Esophagus muscularis mucosa (tissue), 4 donors: ENCODE measurements at regions not wholly inside any gene's neighbourhood (a gene's known extent, or its start where the extent isn't known, plus 50 kb on each side); places are given as distances from the start of the nearest gene placed in this dataset.

Experiments
- DNase-seq: peaks from one replicate; pipeline ENCODE4 v3.0.0-alpha.2; 2017; ENCODE audit errors: extremely low spot score
- H3K27ac ChIP-seq, 4 donors: fragments of 200-600 bp; sonication (generic); replicated peaks in 1 of 4; 1 replicate in 3 of 4; 2 replicates in 1 of 4; pipeline ENCODE4 v1.5.1; 2016 to 2019; ENCODE audit warnings: mild to moderate bottlenecking in 1 of 4
- H3K27me3 ChIP-seq, 4 donors: fragments of 200-600 bp; sonication (generic); one replicate each; pipeline versions ENCODE4 v1.5.1 to v1.6.0; 2016 to 2019
- H3K36me3 ChIP-seq, 4 donors: fragments of 200-600 bp; sonication (generic); one replicate each; pipeline ENCODE4 v1.5.1; 2016 to 2019
- H3K4me1 ChIP-seq, 4 donors: fragments of 200-600 bp; sonication (generic); one replicate each; pipeline ENCODE4 v1.5.1; 2016 to 2019
- H3K4me3 ChIP-seq, 4 donors: fragments of 200-600 bp; sonication (generic); 1 replicate in 2 of 4; 2 replicates in 2 of 4; pipeline ENCODE4 v1.5.1; 2016 to 2019; ENCODE audit warnings: mild to moderate bottlenecking in 4 of 4, moderate library complexity in 1 of 4
- H3K9me3 ChIP-seq, 4 donors: fragments of 200-600 bp; sonication (generic); 1 replicate in 3 of 4; 2 replicates in 1 of 4; pipeline ENCODE4 v1.5.1; 2016 to 2019
- CTCF ChIP-seq, 3 experiments: fragments of 200-600 bp in 2 of 3; fragments of 450-650 bp in 1 of 3; sonication (generic) in 2 of 3; IDR thresholded peaks; one replicate each; pipeline ENCODE4 v1.5.1; 2017 to 2019; ENCODE audit warnings: antibody characterized with exemption in 3 of 3, mild to moderate bottlenecking in 2 of 3, moderate library complexity in 1 of 3
- EP300 ChIP-seq: sonication (generic); formaldehyde crosslinking; IDR thresholded peaks from one replicate; pipeline ENCODE4 v1.6.1; 2017; ENCODE audit warnings: antibody characterized with exemption
- POLR2A ChIP-seq: fragments of 450-650 bp; IDR thresholded peaks from one replicate; pipeline ENCODE4 v1.6.1; 2017; ENCODE audit warnings: antibody characterized with exemption, moderate library complexity, mild to moderate bottlenecking, low read depth
- POLR2AphosphoS5 ChIP-seq, 2 donors: sonication (generic); formaldehyde crosslinking; IDR thresholded peaks; one replicate each; pipeline ENCODE4 v1.6.1; 2017; ENCODE audit warnings: antibody characterized with exemption in 2 of 2
- WGBS: methylation state at CpG from one replicate; pipeline ENCODE4 v1.1.5; 2018; 5-methylcytosine and 5-hydroxymethylcytosine counted together
- intact Hi-C: fragments of 100-400 bp; cut with DNase I; formaldehyde crosslinking; loops from one replicate; pipeline ENCODE4 v1.15.1; 2023

- Histone ChIP-seq H3K9me3 (peaks cover 0 to 5% (median 0%) of the 10 kb centered on the region in 4 donors), H3K27ac (no peak overlapping the region), H3K36me3 (no peaks in the 10 kb centered on the region), H3K27me3 (peaks cover 0 to 42% (median 0%) of the 10 kb centered on the region in 4 donors), H3K4me3 (no peak overlapping the region), H3K4me1 (no peaks in the 10 kb centered on the region)
- WGBS, result 58% methylated on average over 5 of the region's 7 CpGs
- no peak for TF ChIP-seq CTCF (IDR thresholded peaks at IDR 0.05)
- no peak for TF ChIP-seq EP300
- no peak for TF ChIP-seq POLR2A
- no peak for TF ChIP-seq POLR2AphosphoS5 (IDR thresholded peaks at IDR 0.05)
- intact Hi-C loops, result no loop called here
- peak; percentile 83 for DNase-seq
These were observed 582.6 kb downstream of the TBC1D22A start for GRCh38 chr22:47345025-47345424.

DNA sequence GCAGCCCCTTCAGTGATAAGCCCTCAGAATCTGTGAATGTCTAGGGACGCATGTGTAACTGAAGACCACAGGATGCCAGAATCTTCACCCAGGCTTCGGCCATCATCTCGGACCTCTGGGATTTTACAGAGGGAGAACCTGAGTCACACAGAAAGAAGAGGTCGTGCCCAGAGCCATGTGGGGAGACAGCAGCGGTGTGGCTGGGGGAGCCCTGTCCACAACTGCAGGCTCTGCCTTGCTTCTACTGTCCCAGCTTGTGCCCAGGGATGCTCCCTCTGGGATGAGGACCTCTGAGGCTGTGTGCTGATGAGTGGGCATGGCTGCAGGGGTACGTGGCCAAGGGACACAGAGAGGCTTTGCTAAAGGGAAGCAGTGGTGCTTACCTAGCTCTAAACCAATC, 582.0 kb downstream of the TBC1D22A start:
- intact Hi-C loops, result no loop called here
- no peaks in the 10 kb centered on the region for H3K4me1 ChIP-seq
- no peak for DNase-seq
- peaks cover 0 to 42% (median 0%) of the 10 kb centered on the region in 4 donors for H3K27me3 ChIP-seq
- TF ChIP-seq POLR2A (no peak), EP300 (no peak), POLR2AphosphoS5 (IDR thresholded peaks at IDR 0.05) (no peak), CTCF (IDR thresholded peaks at IDR 0.05) (no peak)
- no peak overlapping the region for H3K4me3 ChIP-seq
- 65% methylated on average over 5 of the region's 6 CpGs for WGBS
- H3K36me3 ChIP-seq, result no peaks in the 10 kb centered on the region
- H3K9me3 ChIP-seq, result peaks cover 0 to 5% (median 0%) of the 10 kb centered on the region in 4 donors
- H3K27ac ChIP-seq, result no peak overlapping the region

- H3K4me1 ChIP-seq, result no peaks in the 10 kb centered on the region
- peaks cover 0 to 42% (median 0%) of the 10 kb centered on the region in 4 donors for H3K27me3 ChIP-seq
- H3K9me3 ChIP-seq, result peaks cover 0 to 5% (median 0%) of the 10 kb centered on the region in 4 donors
- WGBS, result 81% methylated on average over 8 of the region's 8 CpGs
- TF ChIP-seq POLR2A (no peak), CTCF (IDR thresholded peaks at IDR 0.05) (no peak), EP300 (no peak), POLR2AphosphoS5 (IDR thresholded peaks at IDR 0.05) (no peak)
- no peak overlapping the region for H3K27ac ChIP-seq
- DNase-seq, result peak; percentile 50
- H3K4me3 ChIP-seq, result no peak overlapping the region
- intact Hi-C loops, result no loop called here
- H3K36me3 ChIP-seq, result no peaks in the 10 kb centered on the region
These were observed 581.2 kb downstream of the TBC1D22A start for GRCh38 chr22:47343611-47344010.

DNA sequence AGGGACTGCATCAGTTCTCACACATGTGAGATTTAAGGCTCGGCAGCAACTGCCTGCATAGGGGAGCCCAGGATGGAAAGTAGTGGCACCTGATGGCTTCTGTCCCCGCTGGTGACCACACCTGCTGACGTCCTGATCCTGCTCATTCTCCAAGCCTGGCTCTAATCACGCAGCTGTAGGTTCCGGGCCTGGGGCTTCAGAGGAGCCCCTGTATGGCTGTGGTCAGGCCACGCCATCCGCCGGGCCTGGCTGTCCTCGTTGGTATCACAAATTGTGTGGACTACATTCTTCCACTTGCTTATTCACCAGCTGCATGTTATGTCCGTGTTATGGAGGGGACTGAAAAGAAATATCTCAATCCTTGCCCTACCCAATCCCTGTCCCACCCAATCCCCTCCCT, 580.0 kb downstream of the TBC1D22A start:
- TF ChIP-seq POLR2AphosphoS5 (IDR thresholded peaks at IDR 0.05), result no peak
- TF ChIP-seq POLR2A, result no peak
- TF ChIP-seq EP300, result no peak
- TF ChIP-seq CTCF (IDR thresholded peaks at IDR 0.05), result no peak
- no peak overlapping the region for H3K4me3 ChIP-seq
- no peak overlapping the region for H3K27ac ChIP-seq
- H3K9me3 ChIP-seq, result peaks cover 0 to 5% (median 0%) of the 10 kb centered on the region in 4 donors
- no peaks in the 10 kb centered on the region for H3K36me3 ChIP-seq
- WGBS, result 95% methylated on average over 4 of the region's 10 CpGs
- intact Hi-C loops, result no loop called here
- no peaks in the 10 kb centered on the region for H3K4me1 ChIP-seq
- DNase-seq, result peak; percentile 86
- H3K27me3 ChIP-seq, result peaks cover 0 to 42% (median 0%) of the 10 kb centered on the region in 4 donors

- intact Hi-C loops, result no loop called here
These were observed 579.0 kb downstream of the TBC1D22A start for GRCh38 chr22:47341464-47341863.

More at GRCh38 chr22:47341464-47341863, 579.0 kb downstream of the TBC1D22A start:
- peak; percentile 86 for DNase-seq
- WGBS, result 94% methylated on average over 7 of the region's 7 CpGs
- Histone ChIP-seq H3K4me1 (no peaks in the 10 kb centered on the region), H3K27ac (no peak overlapping the region), H3K4me3 (no peak overlapping the region), H3K9me3 (peaks cover 0 to 5% (median 0%) of the 10 kb centered on the region in 4 donors), H3K36me3 (no peaks in the 10 kb centered on the region), H3K27me3 (peaks cover 0 to 42% (median 0%) of the 10 kb centered on the region in 4 donors)
- TF ChIP-seq CTCF (IDR thresholded peaks at IDR 0.05) (no peak), POLR2A (no peak), EP300 (no peak), POLR2AphosphoS5 (IDR thresholded peaks at IDR 0.05) (no peak)
